BLaER1 (cell line): ENCODE measurements at regions not wholly inside any gene's neighbourhood (a gene's known extent, or its start where the extent isn't known, plus 50 kb on each side); places are given as distances from the start of the nearest gene placed in this dataset.
"Not testable (repeated sequence)": the region's sequence is repeated elsewhere in the genome, so short reads cannot be mapped to it uniquely, and the experiment has no call there.

Experiments used
- H3K27ac ChIP-seq: shearing (Covaris generic); formaldehyde crosslinking; 2 replicates; pipeline ENCODE4 v1.8.1; 2022
- H3K27me3 ChIP-seq: shearing (Covaris generic); formaldehyde crosslinking; 2 replicates; pipeline ENCODE4 v1.8.1; 2022
- H3K36me3 ChIP-seq: shearing (Covaris generic); formaldehyde crosslinking; 2 replicates; pipeline ENCODE4 v1.8.1; 2022
- H3K4me1 ChIP-seq: shearing (Covaris generic); formaldehyde crosslinking; 2 replicates; pipeline ENCODE4 v1.8.1; 2022
- H3K4me2 ChIP-seq: shearing (Covaris generic); formaldehyde crosslinking; 2 replicates; pipeline ENCODE4 v1.8.1; 2022
- H3K4me3 ChIP-seq: shearing (Covaris generic); formaldehyde crosslinking; 2 replicates; pipeline ENCODE4 v1.8.1; 2022
- H3K9ac ChIP-seq: shearing (Covaris generic); formaldehyde crosslinking; 2 replicates; pipeline ENCODE4 v1.8.1; 2022
- H3K9me3 ChIP-seq: shearing (Covaris generic); formaldehyde crosslinking; 2 replicates; pipeline ENCODE4 v1.8.1; 2022
- H4K20me1 ChIP-seq: shearing (Covaris generic); formaldehyde crosslinking; 2 replicates; pipeline ENCODE4 v1.8.1; 2022
- Cebpa-rat ChIP-seq: shearing (Covaris generic); IDR thresholded peaks from 2 replicates; pipeline ENCODE4 v1.8.1; 2022

DNA sequence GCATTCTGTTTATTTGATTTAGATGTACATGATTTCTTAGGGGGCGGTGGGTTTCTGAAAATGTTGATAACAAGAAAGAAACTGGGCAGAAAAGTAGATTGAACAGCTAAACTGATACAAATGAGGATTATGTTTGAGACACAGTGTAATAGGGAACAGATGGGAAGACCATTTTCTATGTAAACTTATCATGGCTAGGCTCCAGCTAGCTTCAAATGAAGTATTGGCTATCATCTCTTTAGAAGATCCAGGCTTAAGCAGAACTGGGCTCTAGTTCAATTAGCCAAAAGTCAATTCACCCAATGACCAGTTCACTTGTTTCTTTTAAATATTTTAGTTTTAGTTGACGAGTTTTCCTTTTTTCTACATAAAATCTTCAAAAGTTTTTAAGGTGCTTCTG lies 639.5 kb downstream of the ANKRD7 start:
- Histone ChIP-seq H3K9ac (no peak overlapping the region), H3K27me3 (no peaks in the 10 kb centered on the region), H3K36me3 (no peaks in the 10 kb centered on the region), H4K20me1 (no peaks in the 10 kb centered on the region), H3K9me3 (peaks cover under 1% of the 10 kb centered on the region; the same call in 1 of the 2 replicates), H3K27ac (no peak overlapping the region), H3K4me1 (no peaks in the 10 kb centered on the region), H3K4me3 (no peak overlapping the region), H3K4me2 (no peak overlapping the region)
- TF ChIP-seq Cebpa-rat: no peak

DNA sequence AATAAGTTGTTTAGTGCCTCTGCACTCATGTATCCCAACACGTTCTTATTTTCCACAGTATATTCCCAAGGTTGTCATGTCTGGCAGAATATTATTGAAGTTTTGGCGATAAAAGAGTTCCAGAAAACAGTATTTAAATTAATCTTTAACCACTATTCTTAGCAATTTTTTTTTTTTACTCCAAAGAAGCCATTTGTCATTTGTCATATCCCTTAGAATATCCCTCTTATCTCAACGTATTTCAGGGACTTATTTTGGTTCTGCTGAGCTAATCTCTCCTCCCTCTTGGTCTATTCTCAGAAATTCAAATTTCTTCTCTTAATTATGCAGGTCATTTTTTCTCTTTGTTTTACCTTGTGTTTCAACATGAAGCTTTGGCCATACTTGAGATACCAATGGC lies 643.4 kb downstream of the ANKRD7 start:
- H3K36me3 ChIP-seq: no peaks in the 10 kb centered on the region

DNA sequence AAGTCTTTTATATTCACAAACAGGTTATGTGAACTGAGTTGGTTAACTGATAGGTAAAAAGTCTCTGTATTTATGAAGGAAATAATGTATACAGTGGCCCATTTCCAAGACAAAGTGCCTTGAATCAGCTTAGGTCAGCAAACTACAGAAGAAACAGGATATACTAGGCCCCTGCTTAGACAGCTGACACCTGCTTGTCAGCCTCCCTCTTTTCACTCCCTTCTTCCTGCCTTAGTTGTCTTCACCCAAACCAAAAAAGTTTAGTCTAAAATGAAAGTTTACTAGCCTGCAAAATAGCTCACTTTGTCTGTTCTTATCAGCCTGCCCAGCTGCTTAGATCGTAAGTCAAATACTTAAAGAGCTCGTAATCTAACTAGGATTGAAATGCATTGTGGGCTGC lies 644.6 kb downstream of the ANKRD7 start:
- not testable (repeated sequence) for H3K9ac ChIP-seq, H4K20me1 ChIP-seq, H3K4me1 ChIP-seq, H3K27me3 ChIP-seq, H3K36me3 ChIP-seq, H3K4me3 ChIP-seq, H3K27ac ChIP-seq, H3K4me2 ChIP-seq, H3K9me3 ChIP-seq

More for the DNA sequence above, 643.4 kb downstream of the ANKRD7 start:
- TF ChIP-seq Cebpa-rat: no peak
- no peak overlapping the region for H3K4me2 ChIP-seq
- no peak overlapping the region for H3K27ac ChIP-seq
- H3K4me3 ChIP-seq: no peak overlapping the region
- no peaks in the 10 kb centered on the region for H3K27me3 ChIP-seq
- no peak overlapping the region for H3K9ac ChIP-seq
- H3K4me1 ChIP-seq: no peaks in the 10 kb centered on the region
- no peaks in the 10 kb centered on the region for H4K20me1 ChIP-seq
- H3K9me3 ChIP-seq: no peaks in the 10 kb centered on the region

DNA sequence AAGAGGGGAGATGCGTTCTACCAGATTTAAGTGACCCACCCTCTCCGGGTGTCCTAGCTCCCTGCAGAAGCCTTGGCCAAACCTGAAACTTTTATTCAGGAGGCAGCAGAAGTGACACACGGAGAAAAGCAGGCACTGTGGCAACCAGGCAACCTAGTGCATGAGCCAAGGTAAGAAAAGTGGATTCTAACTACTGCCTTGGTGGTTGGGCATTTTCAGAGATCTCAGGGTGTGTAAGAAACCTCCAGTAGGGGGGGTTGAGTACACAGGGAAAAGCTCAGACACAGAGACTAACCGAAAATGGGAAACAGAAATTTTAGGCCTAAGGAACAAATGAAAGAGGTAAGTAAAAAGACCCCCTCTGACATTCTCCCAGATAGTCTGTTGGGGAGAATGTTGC lies 645.7 kb downstream of the ANKRD7 start:
- H3K4me2 ChIP-seq: no peak overlapping the region
- H3K9me3 ChIP-seq: no peaks in the 10 kb centered on the region
- H3K27ac ChIP-seq: no peak overlapping the region
- H3K4me1 ChIP-seq: no peaks in the 10 kb centered on the region
- no peaks in the 10 kb centered on the region for H3K27me3 ChIP-seq
- H4K20me1 ChIP-seq: no peaks in the 10 kb centered on the region
- H3K9ac ChIP-seq: no peak overlapping the region
- H3K4me3 ChIP-seq: no peak overlapping the region
- TF ChIP-seq Cebpa-rat: no peak
- no peaks in the 10 kb centered on the region for H3K36me3 ChIP-seq

DNA sequence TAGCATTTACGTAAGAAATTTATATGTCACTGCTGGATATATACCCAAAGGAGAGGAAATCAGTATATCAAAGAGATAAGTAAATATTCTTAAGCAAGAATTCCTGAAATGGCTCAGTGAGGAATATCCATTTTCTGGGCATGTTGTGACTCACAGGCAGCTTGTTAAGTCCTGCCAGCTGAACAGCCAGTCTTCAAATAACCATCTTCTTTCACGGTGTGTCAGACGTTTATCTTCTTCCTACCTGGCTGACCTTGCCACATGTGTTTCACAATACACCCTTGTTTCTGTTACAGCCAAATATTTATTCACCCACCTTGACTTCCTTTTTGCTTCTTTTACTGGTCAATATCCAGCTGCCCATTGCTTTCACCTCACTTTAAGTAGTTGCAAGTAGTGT lies 648.1 kb downstream of the ANKRD7 start:
- H4K20me1 ChIP-seq: no peaks in the 10 kb centered on the region
- no peaks in the 10 kb centered on the region for H3K9me3 ChIP-seq
- TF ChIP-seq Cebpa-rat: no peak
- H3K27ac ChIP-seq: no peak overlapping the region
- no peak overlapping the region for H3K4me2 ChIP-seq
- no peak overlapping the region for H3K4me3 ChIP-seq
- H3K4me1 ChIP-seq: no peaks in the 10 kb centered on the region
- H3K27me3 ChIP-seq: no peaks in the 10 kb centered on the region
- no peaks in the 10 kb centered on the region for H3K36me3 ChIP-seq
- no peak overlapping the region for H3K9ac ChIP-seq

GRCh38 chr7:118877187-118877586 lies 652.7 kb downstream of the ANKRD7 start:
- TF ChIP-seq Cebpa-rat: no peak

GRCh38 chr7:118878336-118878735 lies 653.8 kb downstream of the ANKRD7 start:
- no peak overlapping the region for H3K27ac ChIP-seq
- no peak overlapping the region for H3K9ac ChIP-seq
- H3K36me3 ChIP-seq: no peaks in the 10 kb centered on the region
- H3K27me3 ChIP-seq: no peaks in the 10 kb centered on the region
- no peak overlapping the region for H3K4me2 ChIP-seq
- no peak overlapping the region for H3K4me3 ChIP-seq
- no peak for TF ChIP-seq Cebpa-rat
- H4K20me1 ChIP-seq: no peaks in the 10 kb centered on the region
- no peaks in the 10 kb centered on the region for H3K4me1 ChIP-seq
- H3K9me3 ChIP-seq: no peaks in the 10 kb centered on the region

More at GRCh38 chr7:118877187-118877586, 652.7 kb downstream of the ANKRD7 start:
- Histone ChIP-seq H3K36me3 (no peaks in the 10 kb centered on the region), H3K9me3 (no peaks in the 10 kb centered on the region), H3K4me2 (no peak overlapping the region), H3K4me3 (no peak overlapping the region), H3K9ac (no peak overlapping the region), H3K27me3 (no peaks in the 10 kb centered on the region), H3K27ac (no peak overlapping the region), H3K4me1 (no peaks in the 10 kb centered on the region), H4K20me1 (no peaks in the 10 kb centered on the region)

- Histone ChIP-seq H3K4me1 (no peaks in the 10 kb centered on the region), H3K36me3 (no peaks in the 10 kb centered on the region), H3K27me3 (no peaks in the 10 kb centered on the region), H3K9me3 (no peaks in the 10 kb centered on the region), H3K4me2 (no peak overlapping the region), H4K20me1 (no peaks in the 10 kb centered on the region), H3K9ac (no peak overlapping the region), H3K4me3 (no peak overlapping the region), H3K27ac (no peak overlapping the region)
- TF ChIP-seq Cebpa-rat: no peak
These were observed 673.8 kb downstream of the ANKRD7 start for GRCh38 chr7:118898284-118898683.

DNA sequence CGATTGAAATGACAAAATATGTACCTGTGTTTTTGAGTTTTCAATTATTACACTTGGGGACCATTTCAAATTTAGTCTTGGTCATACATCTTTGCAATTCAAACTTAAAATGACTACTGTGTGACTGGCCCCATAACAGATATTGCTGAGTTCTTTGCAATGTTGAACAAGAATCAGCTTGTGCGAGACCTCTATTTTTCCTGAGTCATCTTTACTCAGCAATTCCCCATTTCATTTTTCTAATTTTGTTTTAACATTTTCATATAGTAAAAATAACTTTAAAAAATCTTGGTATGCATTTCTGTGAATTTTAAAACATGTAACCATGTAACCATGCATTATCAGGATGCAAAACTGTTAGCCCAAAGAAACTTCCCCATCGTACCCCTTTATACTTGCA lies 678.1 kb downstream of the ANKRD7 start:
- Histone ChIP-seq H3K4me2 (no peak overlapping the region), H3K4me3 (no peak overlapping the region), H3K4me1 (no peaks in the 10 kb centered on the region), H3K9ac (no peak overlapping the region), H3K36me3 (no peaks in the 10 kb centered on the region), H4K20me1 (no peaks in the 10 kb centered on the region), H3K27ac (no peak overlapping the region), H3K27me3 (no peaks in the 10 kb centered on the region), H3K9me3 (no peaks in the 10 kb centered on the region)
- TF ChIP-seq Cebpa-rat: no peak

DNA sequence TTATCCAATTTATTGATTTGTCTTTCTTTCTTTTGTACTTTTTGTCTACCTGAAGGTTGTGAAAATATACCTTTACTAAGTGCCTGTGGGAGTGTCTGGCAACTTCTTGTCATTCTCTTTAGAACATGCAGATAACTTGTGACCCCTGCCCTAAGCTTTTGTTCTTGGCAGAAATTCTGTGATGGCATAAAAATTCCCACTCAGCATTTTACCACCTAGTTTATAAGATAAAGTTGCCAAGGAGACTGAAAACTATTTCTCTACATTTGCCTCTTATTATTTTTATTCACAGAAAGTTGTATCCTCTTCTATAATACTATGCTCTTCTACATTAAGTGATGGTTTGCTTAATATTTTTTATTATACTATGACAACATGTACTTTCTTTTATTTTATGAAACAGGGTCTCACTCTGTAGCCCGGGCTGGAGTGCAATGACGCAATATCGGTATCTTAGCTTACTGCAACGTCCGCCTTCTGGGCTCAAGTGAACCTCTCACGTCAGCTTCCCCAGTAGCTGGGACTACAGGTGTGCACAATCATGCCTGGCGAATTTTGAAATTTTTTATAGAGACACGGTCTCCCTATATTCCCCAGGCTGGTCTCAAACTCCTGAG lies 683.5 kb downstream of the ANKRD7 start:
- Histone ChIP-seq H4K20me1 (no peaks in the 10 kb centered on the region), H3K4me1 (no peaks in the 10 kb centered on the region), H3K4me2 (no peak overlapping the region), H3K4me3 (no peak overlapping the region), H3K9ac (no peak overlapping the region), H3K9me3 (no peaks in the 10 kb centered on the region), H3K36me3 (no peaks in the 10 kb centered on the region), H3K27ac (no peak overlapping the region), H3K27me3 (no peaks in the 10 kb centered on the region)
- 0 out of 2 replicates have a peak, but pooled peaks have one; percentile 27 for TF ChIP-seq Cebpa-rat

DNA sequence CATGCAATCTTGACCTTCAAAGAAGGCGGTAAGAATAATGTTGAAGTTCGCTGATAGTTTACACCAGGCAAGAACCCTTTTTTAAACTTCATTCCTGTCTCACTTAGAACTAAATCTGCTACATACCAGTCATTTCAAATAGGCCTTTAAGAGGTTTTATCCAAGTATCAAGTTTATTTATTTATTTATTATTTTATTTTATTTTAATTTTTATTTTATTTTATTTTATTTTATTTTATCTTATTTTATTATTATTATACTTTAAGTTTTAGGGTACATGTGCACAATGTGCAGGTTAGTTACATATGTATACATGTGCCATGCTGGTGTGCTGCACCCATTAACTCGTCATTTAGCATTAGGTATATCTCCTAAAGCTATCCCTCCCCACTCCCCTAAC lies 691.6 kb downstream of the ANKRD7 start:
- not testable (repeated sequence) for H4K20me1 ChIP-seq, H3K36me3 ChIP-seq, H3K27me3 ChIP-seq, H3K9me3 ChIP-seq, H3K4me1 ChIP-seq, H3K9ac ChIP-seq, H3K27ac ChIP-seq, H3K4me2 ChIP-seq, H3K4me3 ChIP-seq
